Neural cell (in vitro differentiated cells): ENCODE measurements at regions not wholly inside any gene's neighbourhood (a gene's known extent, or its start where the extent isn't known, plus 50 kb on each side); places are given as distances from the start of the nearest gene placed in this dataset.

Experiments
- H2AFZ ChIP-seq: fragments of 200-600, 300-800 bp; sonication (generic), shearing (Covaris generic); 2 replicates; pipeline ENCODE4 v1.6.0; 2014; ENCODE audit warnings: low read depth, mild to moderate bottlenecking, antibody characterized with exemption, low read length, moderate library complexity
- H3F3A ChIP-seq: fragments of 200-600 bp; shearing (Covaris generic); 2 replicates; pipeline ENCODE4 v1.6.1; 2016; ENCODE audit warnings: mild to moderate bottlenecking, moderate library complexity, mixed read lengths, antibody characterized with exemption, low read length; ENCODE audit not compliant: insufficient read depth, poor library complexity, severe bottlenecking
- H3K27ac ChIP-seq: fragments of 200-600, 300-800 bp; sonication (generic), shearing (Covaris generic); 2 replicates; pipeline ENCODE4 v1.5.1; 2014; ENCODE audit warnings: mild to moderate bottlenecking, low read length, moderate library complexity
- H3K27me3 ChIP-seq: fragments of 300-800, 200-600 bp; sonication (generic), shearing (Covaris generic); 2 replicates; pipeline ENCODE4 v1.6.0; 2014; ENCODE audit warnings: mild to moderate bottlenecking, low read depth, low read length, moderate library complexity; ENCODE audit not compliant: insufficient read depth
- H3K36me3 ChIP-seq: fragments of 300-800, 200-600 bp; sonication (generic), shearing (Covaris generic); 2 replicates; pipeline ENCODE4 v1.5.1; 2014; ENCODE audit warnings: mild to moderate bottlenecking, antibody characterized with exemption, low read length, moderate library complexity; ENCODE audit not compliant: insufficient read depth
- H3K4me2 ChIP-seq: fragments of 300-800, 200-600 bp; sonication (generic), shearing (Covaris generic); 2 replicates; pipeline ENCODE4 v1.6.0; 2014; ENCODE audit warnings: mild to moderate bottlenecking, low read length
- H3K4me3 ChIP-seq: fragments of 300-800, 200-600 bp; sonication (generic), shearing (Covaris generic); 2 replicates; pipeline ENCODE4 v1.5.1; 2014; ENCODE audit warnings: mild to moderate bottlenecking, low read length, moderate library complexity
- H3K79me2 ChIP-seq: fragments of 200-600 bp; shearing (Covaris generic); replicated peaks from 2 replicates; pipeline ENCODE4 v1.6.0; 2014; ENCODE audit warnings: mild to moderate bottlenecking, low read length, moderate library complexity; ENCODE audit not compliant: insufficient read depth
- H3K9ac ChIP-seq: fragments of 300-800, 200-600 bp; sonication (generic), shearing (Covaris generic); 2 replicates; pipeline ENCODE4 v1.6.1; 2016; ENCODE audit warnings: mild to moderate bottlenecking, low read length, mixed read lengths
- H3K9me2 ChIP-seq: fragments of 200-600 bp; shearing (Covaris generic); 2 replicates; pipeline ENCODE4 v1.6.1; 2016; ENCODE audit warnings: mild to moderate bottlenecking, low read length, mixed read lengths; ENCODE audit not compliant: insufficient read depth
- H3K9me3 ChIP-seq: fragments of 200-600, 300-800 bp; sonication (generic), shearing (Covaris generic); 2 replicates; pipeline ENCODE4 v1.6.1; 2016; ENCODE audit warnings: mild to moderate bottlenecking, mixed run types, low read length, moderate library complexity, mixed read lengths
- H4K20me1 ChIP-seq: fragments of 200-600 bp; shearing (Covaris generic); 2 replicates; pipeline ENCODE4 v1.6.1; 2016; ENCODE audit warnings: mild to moderate bottlenecking, mixed run types; ENCODE audit not compliant: insufficient read depth
- CTCF ChIP-seq: fragments of 450-650 bp; IDR thresholded peaks from 2 replicates; pipeline ENCODE4 v1.5.1; 2014; ENCODE audit warnings: antibody characterized with exemption, mild to moderate bottlenecking, moderate library complexity; ENCODE audit not compliant: poor library complexity, severe bottlenecking
- EP300 ChIP-seq: fragments of 450-650 bp; conservative IDR thresholded peaks from 2 replicates; pipeline ENCODE4 v1.6.1; 2014; ENCODE audit warnings: antibody characterized with exemption, mild to moderate bottlenecking, moderate library complexity; ENCODE audit not compliant: poor library complexity, severe bottlenecking
- EZH2 ChIP-seq: fragments of 200-600, 300-800 bp; shearing (Covaris generic), sonication (generic); IDR thresholded peaks from 2 replicates; pipeline ENCODE4 v1.6.1; 2014; ENCODE audit warnings: antibody characterized with exemption, low read length, borderline replicate concordance, mild to moderate bottlenecking; ENCODE audit not compliant: insufficient read depth, poor library complexity, severe bottlenecking
- MXI1 ChIP-seq: fragments of 450-650 bp; conservative IDR thresholded peaks from 2 replicates; pipeline ENCODE4 v1.6.1; 2014; ENCODE audit warnings: antibody characterized with exemption, mild to moderate bottlenecking; ENCODE audit not compliant: poor library complexity, severe bottlenecking
- POLR2AphosphoS5 ChIP-seq: IDR thresholded peaks from 2 replicates; pipeline ENCODE4 v1.6.1; 2012
- RAD21 ChIP-seq: fragments of 450-650 bp; conservative IDR thresholded peaks from 2 replicates; pipeline ENCODE4 v1.6.1; 2014; ENCODE audit warnings: antibody characterized with exemption, mild to moderate bottlenecking, moderate library complexity
- REST ChIP-seq: IDR thresholded peaks from 2 replicates; pipeline ENCODE4 v1.6.1; 2012; ENCODE audit warnings: borderline replicate concordance
- SMC3 ChIP-seq: fragments of 450-650 bp; conservative IDR thresholded peaks from 2 replicates; pipeline ENCODE4 v1.6.1; 2014; ENCODE audit warnings: antibody characterized with exemption, mild to moderate bottlenecking, moderate library complexity; ENCODE audit not compliant: poor library complexity
- TAF1 ChIP-seq: IDR thresholded peaks from 2 replicates; pipeline ENCODE4 v1.6.1; 2012; ENCODE audit warnings: low read depth

- Histone ChIP-seq H3K27ac (no peak overlapping the region), H4K20me1 (no peaks in the 10 kb centered on the region), H3K9me3 (no peaks in the 10 kb centered on the region), H3K4me2 (no peak overlapping the region), H3K36me3 (no peaks in the 10 kb centered on the region), H3K27me3 (no peaks in the 10 kb centered on the region), H3K79me2 (no peaks in the 10 kb centered on the region), H3K9me2 (no peaks in the 10 kb centered on the region), H3F3A (no peaks in the 10 kb centered on the region), H3K4me3 (no peak overlapping the region), H3K9ac (no peak overlapping the region), H2AFZ (no peak overlapping the region)
- TF ChIP-seq MXI1 (no peak), RAD21 (no peak), SMC3 (no peak), POLR2AphosphoS5 (no peak), EP300 (no peak), REST (no peak), EZH2 (no peak), CTCF (no peak), TAF1 (no peak)
Observed at GRCh38 chr6:170130201-170130621, 160.7 kb downstream of the DLL1 start.

GRCh38 chr6:170129691-170130171 is 161.1 kb downstream of the DLL1 start:
- H3K9me3 ChIP-seq: no peaks in the 10 kb centered on the region
- no peaks in the 10 kb centered on the region for H3K36me3 ChIP-seq
- no peaks in the 10 kb centered on the region for H3K79me2 ChIP-seq
- no peak overlapping the region for H3K9ac ChIP-seq
- H3K4me2 ChIP-seq: no peak overlapping the region
- TF ChIP-seq TAF1: no peak
- TF ChIP-seq REST: no peak
- no peak for TF ChIP-seq EZH2
- TF ChIP-seq EP300: no peak
- no peak for TF ChIP-seq MXI1
- no peak for TF ChIP-seq RAD21
- no peak for TF ChIP-seq POLR2AphosphoS5
- no peak for TF ChIP-seq CTCF
- no peak for TF ChIP-seq SMC3
- no peak overlapping the region for H3K27ac ChIP-seq
- H3K9me2 ChIP-seq: no peaks in the 10 kb centered on the region
- no peak overlapping the region for H3K4me3 ChIP-seq
- H2AFZ ChIP-seq: no peak overlapping the region
- H4K20me1 ChIP-seq: no peaks in the 10 kb centered on the region
- H3K27me3 ChIP-seq: no peaks in the 10 kb centered on the region
- no peaks in the 10 kb centered on the region for H3F3A ChIP-seq
